GM12878 (cell line): ENCODE measurements at regions not wholly inside any gene's neighbourhood (a gene's known extent, or its start where the extent isn't known, plus 50 kb on each side); places are given as distances from the start of the nearest gene placed in this dataset.

Experiments
- ATAC-seq: fragments of 200-7000 bp; cut with Tn5 transposase; 3 replicates; pipeline ENCODE4 v1.9.1; 2020; ENCODE audit warnings: mild to moderate bottlenecking, moderate library complexity
- BruUV-seq: library from RNA; stranded (reverse); fragments of 400-500 nt; replicated peaks from 2 replicates; lab custom pipeline; 2021; lab: Mats Ljungman, UMichigan
- CTCF ChIA-PET: fragments of 300-600 bp; sonication (Branson Sonifier 250); formaldehyde crosslinking; extraction: SDS; loops from one replicate; lab custom pipeline; 2021; ENCODE audit warnings: inconsistent platforms; lab: Yijun Ruan, JAX
- POLR2A ChIA-PET: fragments of 350-600 bp; formaldehyde crosslinking; extraction: SDS; loops from one replicate; lab custom pipeline; 2021; ENCODE audit warnings: inconsistent platforms; lab: Charles Lee
- RAD21 ChIA-PET: fragments of 300-600 bp; sonication (Branson Sonifier 250); formaldehyde crosslinking; loops from one replicate; lab custom pipeline; 2023; ENCODE audit warnings: antibody characterized with exemption; ENCODE audit not compliant: unreplicated experiment; lab: Charles Lee
- SMC1A ChIA-PET: fragments of 300-600 bp; sonication (Branson Sonifier 250); formaldehyde crosslinking; loops from one replicate; lab custom pipeline; 2023; ENCODE audit not compliant: unreplicated experiment, uncharacterized antibody; lab: Charles Lee
- DNase-seq: peaks from one replicate; pipeline ENCODE4 v3.0.0-alpha.2; 2011; ENCODE audit warnings: low read depth, low spot score
- FAIRE-seq: peaks from 3 replicates; lab custom pipeline; 2011; peaks lifted over from hg19 to GRCh38; lab: Jason Lieb, UNC
- H2AFZ ChIP-seq: 2 replicates; pipeline ENCODE4 v1.6.0; 2011; ENCODE audit warnings: low read depth, low read length, control low read depth; ENCODE audit not compliant: control insufficient read depth
- H3K27ac ChIP-seq: 2 replicates; pipeline ENCODE4 v1.5.1; 2011; ENCODE audit warnings: control low read depth; ENCODE audit not compliant: control insufficient read depth, insufficient read depth
- H3K27me3 ChIP-seq, 2 experiments: replicated peaks in 1 of 2; 2 replicates each; pipeline versions ENCODE4 v1.6.0 to v1.6.1; 2011; ENCODE audit warnings: low read length in 1 of 2; ENCODE audit not compliant: control insufficient read depth in 2 of 2, insufficient read depth in 2 of 2
- H3K36me3 ChIP-seq, 2 experiments: 2 replicates each; pipeline ENCODE4 v1.5.1; 2011; ENCODE audit warnings: low read length in 1 of 2; ENCODE audit not compliant: control insufficient read depth in 2 of 2, insufficient read depth in 2 of 2
- H3K4me1 ChIP-seq: 2 replicates; pipeline ENCODE4 v1.6.1; 2011; ENCODE audit warnings: mild to moderate bottlenecking, low read length, moderate library complexity, mixed read lengths; ENCODE audit not compliant: control insufficient read depth, insufficient read depth
- H3K4me2 ChIP-seq: 2 replicates; pipeline ENCODE4 v1.6.0; 2011; ENCODE audit warnings: control low read depth; ENCODE audit not compliant: control insufficient read depth, insufficient read depth
- H3K4me3 ChIP-seq: fragments of 200-600 bp; sonication (generic); 2 replicates; pipeline ENCODE4 v1.5.1; 2016
- H3K79me2 ChIP-seq: 2 replicates; pipeline ENCODE4 v1.6.0; 2011; ENCODE audit warnings: low read length; ENCODE audit not compliant: control insufficient read depth, insufficient read depth
- H3K9ac ChIP-seq: 2 replicates; pipeline ENCODE4 v1.8.0; 2011; ENCODE audit warnings: low read length, control low read depth, mixed read lengths; ENCODE audit not compliant: control insufficient read depth, insufficient read depth
- H3K9me3 ChIP-seq: replicated peaks from 3 replicates; pipeline ENCODE4 v1.5.1; 2011; ENCODE audit warnings: mild to moderate bottlenecking, low read length; ENCODE audit not compliant: control insufficient read depth, insufficient read depth
- H4K20me1 ChIP-seq: 2 replicates; pipeline ENCODE4 v1.6.0; 2011; ENCODE audit not compliant: control insufficient read depth, insufficient read depth
- POLR2AphosphoS5 ChIP-seq: IDR thresholded peaks from 2 replicates; pipeline ENCODE4 v1.6.1; 2011; ENCODE audit warnings: mild to moderate bottlenecking, low read length, inconsistent platforms
- RAD21 ChIP-seq: IDR thresholded peaks from 2 replicates; pipeline ENCODE4 v1.6.1; 2011; ENCODE audit warnings: mild to moderate bottlenecking, low read depth, low read length, moderate library complexity; ENCODE audit not compliant: insufficient read depth
- RCOR1 ChIP-seq: conservative IDR thresholded peaks from 2 replicates; pipeline ENCODE4 v1.6.1; 2012; ENCODE audit warnings: low read depth, low read length, improper control_type of control experiment
- SP1 ChIP-seq: IDR thresholded peaks from one replicate; pipeline ENCODE4 v1.6.1; 2011; ENCODE audit warnings: low read depth, low read length
- TAF1 ChIP-seq: IDR thresholded peaks from 2 replicates; pipeline ENCODE4 v1.6.1; 2011; ENCODE audit warnings: mild to moderate bottlenecking, low read depth, low read length, borderline replicate concordance
- ZZZ3 ChIP-seq: IDR thresholded peaks from 2 replicates; pipeline ENCODE4 v1.6.1; 2011; ENCODE audit warnings: low read depth; ENCODE audit not compliant: control insufficient read depth, insufficient read length
- WGBS: methylation state at CpG from one replicate; pipeline ENCODE4 v1.1.6; 2016; ENCODE audit warnings: low lambda C conversion rate; ENCODE audit not compliant: insufficient replicate concordance, insufficient coverage; ENCODE audit errors: missing lambda C conversion rate; 5-methylcytosine and 5-hydroxymethylcytosine counted together
- in situ Hi-C: fragments of 300-500 bp; cut with MboI; formaldehyde crosslinking; loops from 9 replicates; pipeline ENCODE4 v1.14.3; 2018; ENCODE audit warnings: mixed read lengths
- intact Hi-C: fragments of 100-400 bp; cut with micrococcal nuclease; formaldehyde crosslinking; loops from one replicate; pipeline ENCODE4 v1.14.2; 2022; ENCODE audit not compliant: unreplicated experiment
- TF ChIP-seq, protein P1 (sequence below): IDR thresholded peaks from 2 replicates; pipeline ENCODE4 v1.6.1; 2011; ENCODE audit warnings: mild to moderate bottlenecking, low read depth, low read length, moderate library complexity; ENCODE audit not compliant: insufficient replicate concordance
- TF ChIP-seq, protein P2 (sequence below): fragments of 450-650 bp; IDR thresholded peaks from 2 replicates; pipeline ENCODE4 v1.6.1; 2018; ENCODE audit warnings: mild to moderate bottlenecking, low read depth, moderate library complexity; ENCODE audit not compliant: partially characterized antibody
- TF ChIP-seq, protein P3 (sequence below): fragments of 450-650 bp; IDR thresholded peaks from 2 replicates; pipeline ENCODE4 v1.6.1; 2017; ENCODE audit warnings: mild to moderate bottlenecking, moderate library complexity
- TF ChIP-seq, protein P4 (sequence below): fragments of 450-650 bp; IDR thresholded peaks from 2 replicates; pipeline ENCODE4 v1.6.1; 2018; ENCODE audit warnings: borderline replicate concordance, mild to moderate bottlenecking; ENCODE audit not compliant: partially characterized antibody
- TF ChIP-seq, protein P5 (sequence below), 3 experiments: IDR thresholded peaks in 2 of 3; conservative IDR thresholded peaks in 1 of 3; 2 replicates each; pipeline ENCODE4 v1.5.1; 2011; ENCODE audit warnings: low read depth in 3 of 3, low read length in 3 of 3, mild to moderate bottlenecking in 3 of 3, control low read depth in 2 of 3, moderate library complexity in 2 of 3, inconsistent platforms in 1 of 3, mixed read lengths in 1 of 3; ENCODE audit not compliant: control insufficient read depth in 2 of 3, insufficient read depth in 1 of 3; ENCODE audit errors: extremely low read depth in 1 of 3

DNA sequence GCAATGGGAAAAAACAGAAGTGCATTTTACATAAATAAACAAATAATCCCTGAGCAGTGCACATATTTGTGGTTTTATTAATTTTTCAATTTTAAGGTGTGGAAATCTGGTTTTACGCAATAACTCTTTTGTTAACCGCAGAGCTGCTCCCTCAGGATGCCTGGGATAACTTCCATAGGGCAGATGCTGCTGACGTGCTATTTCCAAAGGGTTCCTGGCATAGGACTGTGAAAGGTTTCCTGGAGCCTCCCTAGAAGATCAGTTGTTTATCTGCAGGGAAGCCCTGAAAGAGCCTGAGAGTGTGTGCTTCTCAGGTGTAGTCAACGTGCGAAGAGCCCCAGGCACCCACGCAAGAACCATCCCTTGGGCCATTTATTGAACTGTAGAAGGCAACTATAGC lies 443.5 kb downstream of the PLK2 start:
- Histone ChIP-seq H3K4me1 (no peaks in the 10 kb centered on the region), H3K27me3 (no peaks in the 10 kb centered on the region; a peak in 1 of 4 replicates), H3K4me3 (no peak overlapping the region), H3K9ac (no peak overlapping the region), H3K4me2 (no peak overlapping the region), H3K9me3 (no peaks in the 10 kb centered on the region), H2AFZ (no peak overlapping the region), H4K20me1 (no peaks in the 10 kb centered on the region), H3K79me2 (no peaks in the 10 kb centered on the region), H3K36me3 (no peaks in the 10 kb centered on the region), H3K27ac (no peak overlapping the region)
- DNase-seq (no peak), ATAC-seq (no peak), FAIRE-seq (no peak)
- CTCF ChIA-PET: no interaction called here
- SMC1A ChIA-PET: interaction anchor here (0.6 kb wide), 1 partner anchor 192 kb away, joined by 3 read pairs; no protein-coding TSS in a partner anchor
- BruUV-seq: no TSS peak
- intact Hi-C loops: no loop called here
- WGBS: 34% methylated on average over 6 of the region's 6 CpGs
- POLR2A ChIA-PET: no interaction called here
- in situ Hi-C loops: no loop called here
- RAD21 ChIA-PET: no interaction called here
- TF ChIP-seq POLR2AphosphoS5 (no peak), TAF1 (no peak), SP1 (no peak), RAD21 (no peak), ZZZ3 (no peak), RCOR1 (no peak)
- TF ChIP-seq, protein P1, sequence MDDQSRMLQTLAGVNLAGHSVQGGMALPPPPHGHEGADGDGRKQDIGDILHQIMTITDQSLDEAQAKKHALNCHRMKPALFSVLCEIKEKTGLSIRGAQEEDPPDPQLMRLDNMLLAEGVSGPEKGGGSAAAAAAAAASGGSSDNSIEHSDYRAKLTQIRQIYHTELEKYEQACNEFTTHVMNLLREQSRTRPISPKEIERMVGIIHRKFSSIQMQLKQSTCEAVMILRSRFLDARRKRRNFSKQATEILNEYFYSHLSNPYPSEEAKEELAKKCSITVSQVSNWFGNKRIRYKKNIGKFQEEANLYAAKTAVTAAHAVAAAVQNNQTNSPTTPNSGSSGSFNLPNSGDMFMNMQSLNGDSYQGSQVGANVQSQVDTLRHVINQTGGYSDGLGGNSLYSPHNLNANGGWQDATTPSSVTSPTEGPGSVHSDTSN: no peak
- TF ChIP-seq, protein P2, sequence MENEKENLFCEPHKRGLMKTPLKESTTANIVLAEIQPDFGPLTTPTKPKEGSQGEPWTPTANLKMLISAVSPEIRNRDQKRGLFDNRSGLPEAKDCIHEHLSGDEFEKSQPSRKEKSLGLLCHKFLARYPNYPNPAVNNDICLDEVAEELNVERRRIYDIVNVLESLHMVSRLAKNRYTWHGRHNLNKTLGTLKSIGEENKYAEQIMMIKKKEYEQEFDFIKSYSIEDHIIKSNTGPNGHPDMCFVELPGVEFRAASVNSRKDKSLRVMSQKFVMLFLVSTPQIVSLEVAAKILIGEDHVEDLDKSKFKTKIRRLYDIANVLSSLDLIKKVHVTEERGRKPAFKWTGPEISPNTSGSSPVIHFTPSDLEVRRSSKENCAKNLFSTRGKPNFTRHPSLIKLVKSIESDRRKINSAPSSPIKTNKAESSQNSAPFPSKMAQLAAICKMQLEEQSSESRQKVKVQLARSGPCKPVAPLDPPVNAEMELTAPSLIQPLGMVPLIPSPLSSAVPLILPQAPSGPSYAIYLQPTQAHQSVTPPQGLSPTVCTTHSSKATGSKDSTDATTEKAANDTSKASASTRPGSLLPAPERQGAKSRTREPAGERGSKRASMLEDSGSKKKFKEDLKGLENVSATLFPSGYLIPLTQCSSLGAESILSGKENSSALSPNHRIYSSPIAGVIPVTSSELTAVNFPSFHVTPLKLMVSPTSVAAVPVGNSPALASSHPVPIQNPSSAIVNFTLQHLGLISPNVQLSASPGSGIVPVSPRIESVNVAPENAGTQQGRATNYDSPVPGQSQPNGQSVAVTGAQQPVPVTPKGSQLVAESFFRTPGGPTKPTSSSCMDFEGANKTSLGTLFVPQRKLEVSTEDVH: no peak
- TF ChIP-seq, protein P3, sequence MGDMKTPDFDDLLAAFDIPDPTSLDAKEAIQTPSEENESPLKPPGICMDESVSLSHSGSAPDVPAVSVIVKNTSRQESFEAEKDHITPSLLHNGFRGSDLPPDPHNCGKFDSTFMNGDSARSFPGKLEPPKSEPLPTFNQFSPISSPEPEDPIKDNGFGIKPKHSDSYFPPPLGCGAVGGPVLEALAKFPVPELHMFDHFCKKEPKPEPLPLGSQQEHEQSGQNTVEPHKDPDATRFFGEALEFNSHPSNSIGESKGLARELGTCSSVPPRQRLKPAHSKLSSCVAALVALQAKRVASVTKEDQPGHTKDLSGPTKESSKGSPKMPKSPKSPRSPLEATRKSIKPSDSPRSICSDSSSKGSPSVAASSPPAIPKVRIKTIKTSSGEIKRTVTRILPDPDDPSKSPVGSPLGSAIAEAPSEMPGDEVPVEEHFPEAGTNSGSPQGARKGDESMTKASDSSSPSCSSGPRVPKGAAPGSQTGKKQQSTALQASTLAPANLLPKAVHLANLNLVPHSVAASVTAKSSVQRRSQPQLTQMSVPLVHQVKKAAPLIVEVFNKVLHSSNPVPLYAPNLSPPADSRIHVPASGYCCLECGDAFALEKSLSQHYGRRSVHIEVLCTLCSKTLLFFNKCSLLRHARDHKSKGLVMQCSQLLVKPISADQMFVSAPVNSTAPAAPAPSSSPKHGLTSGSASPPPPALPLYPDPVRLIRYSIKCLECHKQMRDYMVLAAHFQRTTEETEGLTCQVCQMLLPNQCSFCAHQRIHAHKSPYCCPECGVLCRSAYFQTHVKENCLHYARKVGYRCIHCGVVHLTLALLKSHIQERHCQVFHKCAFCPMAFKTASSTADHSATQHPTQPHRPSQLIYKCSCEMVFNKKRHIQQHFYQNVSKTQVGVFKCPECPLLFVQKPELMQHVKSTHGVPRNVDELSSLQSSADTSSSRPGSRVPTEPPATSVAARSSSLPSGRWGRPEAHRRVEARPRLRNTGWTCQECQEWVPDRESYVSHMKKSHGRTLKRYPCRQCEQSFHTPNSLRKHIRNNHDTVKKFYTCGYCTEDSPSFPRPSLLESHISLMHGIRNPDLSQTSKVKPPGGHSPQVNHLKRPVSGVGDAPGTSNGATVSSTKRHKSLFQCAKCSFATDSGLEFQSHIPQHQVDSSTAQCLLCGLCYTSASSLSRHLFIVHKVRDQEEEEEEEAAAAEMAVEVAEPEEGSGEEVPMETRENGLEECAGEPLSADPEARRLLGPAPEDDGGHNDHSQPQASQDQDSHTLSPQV: no peak
- TF ChIP-seq, protein P4, sequence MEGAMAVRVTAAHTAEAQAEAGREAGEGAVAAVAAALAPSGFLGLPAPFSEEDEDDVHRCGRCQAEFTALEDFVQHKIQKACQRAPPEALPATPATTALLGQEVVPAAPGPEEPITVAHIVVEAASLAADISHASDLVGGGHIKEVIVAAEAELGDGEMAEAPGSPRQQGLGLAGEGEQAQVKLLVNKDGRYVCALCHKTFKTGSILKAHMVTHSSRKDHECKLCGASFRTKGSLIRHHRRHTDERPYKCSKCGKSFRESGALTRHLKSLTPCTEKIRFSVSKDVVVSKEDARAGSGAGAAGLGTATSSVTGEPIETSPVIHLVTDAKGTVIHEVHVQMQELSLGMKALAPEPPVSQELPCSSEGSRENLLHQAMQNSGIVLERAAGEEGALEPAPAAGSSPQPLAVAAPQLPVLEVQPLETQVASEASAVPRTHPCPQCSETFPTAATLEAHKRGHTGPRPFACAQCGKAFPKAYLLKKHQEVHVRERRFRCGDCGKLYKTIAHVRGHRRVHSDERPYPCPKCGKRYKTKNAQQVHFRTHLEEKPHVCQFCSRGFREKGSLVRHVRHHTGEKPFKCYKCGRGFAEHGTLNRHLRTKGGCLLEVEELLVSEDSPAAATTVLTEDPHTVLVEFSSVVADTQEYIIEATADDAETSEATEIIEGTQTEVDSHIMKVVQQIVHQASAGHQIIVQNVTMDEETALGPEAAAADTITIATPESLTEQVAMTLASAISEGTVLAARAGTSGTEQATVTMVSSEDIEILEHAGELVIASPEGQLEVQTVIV: no peak
- TF ChIP-seq, protein P5, sequence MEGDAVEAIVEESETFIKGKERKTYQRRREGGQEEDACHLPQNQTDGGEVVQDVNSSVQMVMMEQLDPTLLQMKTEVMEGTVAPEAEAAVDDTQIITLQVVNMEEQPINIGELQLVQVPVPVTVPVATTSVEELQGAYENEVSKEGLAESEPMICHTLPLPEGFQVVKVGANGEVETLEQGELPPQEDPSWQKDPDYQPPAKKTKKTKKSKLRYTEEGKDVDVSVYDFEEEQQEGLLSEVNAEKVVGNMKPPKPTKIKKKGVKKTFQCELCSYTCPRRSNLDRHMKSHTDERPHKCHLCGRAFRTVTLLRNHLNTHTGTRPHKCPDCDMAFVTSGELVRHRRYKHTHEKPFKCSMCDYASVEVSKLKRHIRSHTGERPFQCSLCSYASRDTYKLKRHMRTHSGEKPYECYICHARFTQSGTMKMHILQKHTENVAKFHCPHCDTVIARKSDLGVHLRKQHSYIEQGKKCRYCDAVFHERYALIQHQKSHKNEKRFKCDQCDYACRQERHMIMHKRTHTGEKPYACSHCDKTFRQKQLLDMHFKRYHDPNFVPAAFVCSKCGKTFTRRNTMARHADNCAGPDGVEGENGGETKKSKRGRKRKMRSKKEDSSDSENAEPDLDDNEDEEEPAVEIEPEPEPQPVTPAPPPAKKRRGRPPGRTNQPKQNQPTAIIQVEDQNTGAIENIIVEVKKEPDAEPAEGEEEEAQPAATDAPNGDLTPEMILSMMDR (IDR thresholded peaks at IDR 0.05 in 2 of 3, conservative IDR thresholded peaks at IDR 0.05 in 1 of 3; ENCODE audit: control insufficient read depth in 2 of 3, extremely low read depth in 1 of 3, insufficient read depth in 1 of 3, low read depth in 3 of 3, low read length in 3 of 3): no peak
